ENCODE measurements at regions not wholly inside any gene's neighbourhood (a gene's known extent, or its start where the extent isn't known, plus 50 kb on each side); places are given as distances from the start of the nearest gene placed in this dataset.

DNA sequence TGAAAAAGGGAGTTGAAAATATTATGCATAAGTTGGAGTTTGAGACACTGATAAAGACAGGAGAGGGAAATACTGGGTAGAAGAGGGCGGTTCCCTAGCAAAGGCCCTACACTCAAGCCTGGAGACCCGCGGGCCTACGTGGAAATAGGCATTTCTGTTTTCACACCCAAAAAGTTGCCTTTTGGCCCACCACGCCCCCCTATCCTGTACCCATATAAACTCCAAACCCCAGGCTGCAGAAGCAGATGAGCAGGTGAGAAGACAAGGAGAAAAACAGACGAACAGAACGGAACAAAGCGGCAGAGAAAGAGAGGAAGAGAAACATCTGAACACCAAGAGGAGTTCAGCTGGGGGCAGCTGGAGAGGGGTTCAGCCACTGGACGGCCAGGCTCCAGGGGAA, 177.9 kb downstream of the GALC start:
- H3K4me3 ChIP-seq (ENCODE audit: low read depth, low read length, poor library complexity, severe bottlenecking): no peak overlapping the region
- H3K27ac ChIP-seq (ENCODE audit: low read depth, low read length, poor library complexity, severe bottlenecking): no peak overlapping the region
- TF ChIP-seq, protein P1, sequence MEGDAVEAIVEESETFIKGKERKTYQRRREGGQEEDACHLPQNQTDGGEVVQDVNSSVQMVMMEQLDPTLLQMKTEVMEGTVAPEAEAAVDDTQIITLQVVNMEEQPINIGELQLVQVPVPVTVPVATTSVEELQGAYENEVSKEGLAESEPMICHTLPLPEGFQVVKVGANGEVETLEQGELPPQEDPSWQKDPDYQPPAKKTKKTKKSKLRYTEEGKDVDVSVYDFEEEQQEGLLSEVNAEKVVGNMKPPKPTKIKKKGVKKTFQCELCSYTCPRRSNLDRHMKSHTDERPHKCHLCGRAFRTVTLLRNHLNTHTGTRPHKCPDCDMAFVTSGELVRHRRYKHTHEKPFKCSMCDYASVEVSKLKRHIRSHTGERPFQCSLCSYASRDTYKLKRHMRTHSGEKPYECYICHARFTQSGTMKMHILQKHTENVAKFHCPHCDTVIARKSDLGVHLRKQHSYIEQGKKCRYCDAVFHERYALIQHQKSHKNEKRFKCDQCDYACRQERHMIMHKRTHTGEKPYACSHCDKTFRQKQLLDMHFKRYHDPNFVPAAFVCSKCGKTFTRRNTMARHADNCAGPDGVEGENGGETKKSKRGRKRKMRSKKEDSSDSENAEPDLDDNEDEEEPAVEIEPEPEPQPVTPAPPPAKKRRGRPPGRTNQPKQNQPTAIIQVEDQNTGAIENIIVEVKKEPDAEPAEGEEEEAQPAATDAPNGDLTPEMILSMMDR (conservative IDR thresholded peaks at IDR 0.05; ENCODE audit: low read depth, low read length): no peak
- no peak for TF ChIP-seq EZH2 (IDR thresholded peaks at IDR 0.05; ENCODE audit: borderline replicate concordance, low read depth, low read length, poor library complexity, severe bottlenecking)
- no peaks in the 10 kb centered on the region for H3K36me3 ChIP-seq (ENCODE audit: insufficient read depth, low read length, poor library complexity, severe bottlenecking)
- no peaks in the 10 kb centered on the region for H3K9me3 ChIP-seq (ENCODE audit: low read depth, low read length, poor library complexity, severe bottlenecking)
- no peaks in the 10 kb centered on the region for H3K4me1 ChIP-seq (ENCODE audit: insufficient read depth, low read length, poor library complexity, severe bottlenecking)
- ChIA-PET POLR2A (ENCODE audit: low non-redundant PET) (interaction anchor here (0.6 kb wide), 1 partner anchor 172 kb away, joined by 3 read pairs; no protein-coding TSS in a partner anchor), CTCF (no interaction called here)
- intact Hi-C loops (cut with micrococcal nuclease; ENCODE audit: unreplicated experiment): no loop called here
- no TSS peak for BruUV-seq (replicated peaks)
- H3K27me3 ChIP-seq (replicated peaks; ENCODE audit: insufficient read depth, low read depth, low read length, poor library complexity): no peaks in the 10 kb centered on the region
- DNase-seq (ENCODE audit: low spot score): no peak

GRCh38 chr14:87813686-87814085, 179.3 kb downstream of the GALC start:
- no peak overlapping the region for H3K4me3 ChIP-seq (ENCODE audit: low read depth, low read length, poor library complexity, severe bottlenecking)
- TF ChIP-seq, protein P1 (conservative IDR thresholded peaks at IDR 0.05; ENCODE audit: low read depth, low read length): no peak
- no peak for TF ChIP-seq EZH2 (IDR thresholded peaks at IDR 0.05; ENCODE audit: borderline replicate concordance, low read depth, low read length, poor library complexity, severe bottlenecking)
- no peaks in the 10 kb centered on the region for H3K27me3 ChIP-seq (replicated peaks; ENCODE audit: insufficient read depth, low read depth, low read length, poor library complexity)
- intact Hi-C loops (cut with micrococcal nuclease; ENCODE audit: unreplicated experiment): no loop called here
- BruUV-seq (replicated peaks): no TSS peak
- no peak overlapping the region for H3K27ac ChIP-seq (ENCODE audit: low read depth, low read length, poor library complexity, severe bottlenecking)
- no peak for DNase-seq (ENCODE audit: low spot score)
- POLR2A ChIA-PET (ENCODE audit: low non-redundant PET): no interaction called here
- H3K4me1 ChIP-seq (ENCODE audit: insufficient read depth, low read length, poor library complexity, severe bottlenecking): no peaks in the 10 kb centered on the region
- CTCF ChIA-PET: no interaction called here
- H3K9me3 ChIP-seq (ENCODE audit: low read depth, low read length, poor library complexity, severe bottlenecking): no peaks in the 10 kb centered on the region
- no peaks in the 10 kb centered on the region for H3K36me3 ChIP-seq (ENCODE audit: insufficient read depth, low read length, poor library complexity, severe bottlenecking)

DNA sequence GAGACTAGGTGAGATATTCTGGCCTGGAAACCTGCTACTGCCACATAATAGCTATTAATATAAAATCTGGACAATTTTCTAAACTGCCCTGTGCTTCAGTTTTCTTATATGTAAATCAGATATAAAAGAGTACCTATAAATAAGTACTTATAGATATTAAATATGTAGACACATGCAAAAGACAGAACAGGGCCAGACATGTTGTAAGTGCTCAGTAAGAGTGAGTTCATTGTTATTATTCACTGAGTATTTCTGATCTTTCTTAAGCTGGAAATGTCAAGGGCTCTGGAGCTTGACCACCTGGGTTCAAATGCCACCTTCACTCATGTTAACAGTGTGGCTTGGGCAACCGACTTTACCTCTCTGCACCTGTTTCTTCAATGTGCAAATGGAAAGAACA, 179.8 kb downstream of the GALC start:
- CTCF ChIA-PET: no interaction called here
- DNase-seq (ENCODE audit: low spot score): no peak
- Histone ChIP-seq H3K4me1 (ENCODE audit: insufficient read depth, low read length, poor library complexity, severe bottlenecking) (no peaks in the 10 kb centered on the region), H3K4me3 (ENCODE audit: low read depth, low read length, poor library complexity, severe bottlenecking) (no peak overlapping the region), H3K36me3 (ENCODE audit: insufficient read depth, low read length, poor library complexity, severe bottlenecking) (no peaks in the 10 kb centered on the region), H3K27me3 (replicated peaks; ENCODE audit: insufficient read depth, low read depth, low read length, poor library complexity) (no peaks in the 10 kb centered on the region), H3K9me3 (ENCODE audit: low read depth, low read length, poor library complexity, severe bottlenecking) (no peaks in the 10 kb centered on the region), H3K27ac (ENCODE audit: low read depth, low read length, poor library complexity, severe bottlenecking) (no peak overlapping the region)
- intact Hi-C loops (cut with micrococcal nuclease; ENCODE audit: unreplicated experiment): no loop called here
- TF ChIP-seq, protein P1 (conservative IDR thresholded peaks at IDR 0.05; ENCODE audit: low read depth, low read length): no peak
- TF ChIP-seq EZH2 (IDR thresholded peaks at IDR 0.05; ENCODE audit: borderline replicate concordance, low read depth, low read length, poor library complexity, severe bottlenecking): no peak
- POLR2A ChIA-PET (ENCODE audit: low non-redundant PET): no interaction called here
- BruUV-seq (replicated peaks): no TSS peak
